ENCODE measurements at regions not wholly inside any gene's neighbourhood (a gene's known extent, or its start where the extent isn't known, plus 50 kb on each side); places are given as distances from the start of the nearest gene placed in this dataset.

DNA sequence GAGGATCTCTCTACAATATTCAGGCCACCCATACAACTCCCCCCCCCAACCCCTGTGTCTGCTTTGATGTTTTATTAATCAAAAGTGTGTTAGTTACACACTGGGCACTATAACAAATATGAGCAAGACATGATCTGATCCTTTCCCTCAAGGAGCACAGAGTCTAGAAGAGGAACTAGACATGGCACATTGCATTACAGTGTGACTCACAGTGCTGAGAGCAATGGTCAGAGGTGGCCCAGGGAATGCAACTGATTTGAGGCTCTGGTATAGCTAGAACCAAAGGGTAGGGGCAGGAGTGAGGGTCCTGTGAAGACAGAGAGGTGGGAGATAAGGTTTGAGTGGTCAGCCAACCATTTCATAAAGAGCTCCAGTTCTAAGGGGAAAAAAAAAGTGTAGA is 539.2 kb downstream of the ACTL7B start:
- no peak for DNase-seq

- no peak for DNase-seq
These were observed 539.7 kb downstream of the ACTL7B start for GRCh38 chr9:108316066-108316465.

- DNase-seq = no peak
These were observed 544.0 kb downstream of the ACTL7B start for GRCh38 chr9:108311745-108312144.

GRCh38 chr9:108310202-108310601 is 545.6 kb downstream of the ACTL7B start:
- DNase-seq = no peak

- no peak for DNase-seq
These were observed 555.2 kb downstream of the ACTL7B start for GRCh38 chr9:108300306-108301287.

DNA sequence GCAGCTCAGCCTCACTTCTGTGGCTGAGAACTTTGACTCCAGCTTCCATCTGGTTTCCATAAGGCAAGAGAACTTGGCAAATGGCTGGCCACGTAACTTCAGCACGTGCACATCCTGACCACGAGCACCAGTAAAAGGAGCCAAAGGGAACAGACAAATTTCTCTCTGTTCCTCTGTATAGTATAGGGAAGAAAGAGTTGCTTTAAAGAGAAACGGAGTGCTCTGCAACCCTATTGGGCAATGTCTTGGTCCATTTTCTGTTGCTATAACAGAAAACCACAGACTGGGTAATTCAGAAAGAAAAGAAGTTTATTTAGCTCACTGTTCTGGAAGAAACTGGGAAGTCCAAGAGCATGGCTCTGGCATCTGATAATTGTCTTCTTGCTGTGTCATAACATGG is 558.7 kb downstream of the ACTL7B start:
- no peak for DNase-seq

DNA sequence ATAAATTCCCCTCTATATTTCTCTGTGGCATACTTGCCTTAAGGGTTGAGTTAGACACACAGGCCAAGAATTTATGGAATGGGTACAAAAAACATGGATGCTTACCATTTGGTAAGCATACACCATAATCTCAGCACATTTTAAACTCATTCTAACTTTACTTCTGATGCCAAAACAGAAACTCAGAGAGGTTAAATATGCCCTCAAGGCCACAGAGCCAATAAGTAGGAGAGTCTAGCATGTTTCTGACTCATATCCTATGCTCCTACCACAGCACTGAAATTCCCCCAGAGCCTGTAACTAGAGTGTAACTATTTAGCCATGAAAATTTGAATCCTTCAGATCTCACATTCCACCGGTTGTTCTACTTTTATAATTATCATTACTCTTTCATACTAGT is 559.7 kb downstream of the ACTL7B start:
- DNase-seq = no peak

DNA sequence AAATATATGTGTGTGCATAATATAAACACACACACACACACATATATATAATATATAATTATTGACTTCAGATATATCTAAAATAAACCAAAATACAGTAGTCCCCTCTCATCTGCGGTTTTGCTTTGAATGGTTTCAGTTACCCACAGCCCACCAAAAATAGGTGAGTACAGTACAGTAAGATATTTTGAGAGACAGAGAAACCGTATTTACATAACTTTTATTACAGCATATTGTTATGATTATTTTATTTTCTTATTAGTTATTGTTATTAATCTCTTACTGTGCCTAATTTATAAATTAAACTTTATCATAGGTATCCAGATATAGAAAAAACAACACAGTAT is 564.2 kb downstream of the ACTL7B start:
- DNase-seq = no peak

DNA sequence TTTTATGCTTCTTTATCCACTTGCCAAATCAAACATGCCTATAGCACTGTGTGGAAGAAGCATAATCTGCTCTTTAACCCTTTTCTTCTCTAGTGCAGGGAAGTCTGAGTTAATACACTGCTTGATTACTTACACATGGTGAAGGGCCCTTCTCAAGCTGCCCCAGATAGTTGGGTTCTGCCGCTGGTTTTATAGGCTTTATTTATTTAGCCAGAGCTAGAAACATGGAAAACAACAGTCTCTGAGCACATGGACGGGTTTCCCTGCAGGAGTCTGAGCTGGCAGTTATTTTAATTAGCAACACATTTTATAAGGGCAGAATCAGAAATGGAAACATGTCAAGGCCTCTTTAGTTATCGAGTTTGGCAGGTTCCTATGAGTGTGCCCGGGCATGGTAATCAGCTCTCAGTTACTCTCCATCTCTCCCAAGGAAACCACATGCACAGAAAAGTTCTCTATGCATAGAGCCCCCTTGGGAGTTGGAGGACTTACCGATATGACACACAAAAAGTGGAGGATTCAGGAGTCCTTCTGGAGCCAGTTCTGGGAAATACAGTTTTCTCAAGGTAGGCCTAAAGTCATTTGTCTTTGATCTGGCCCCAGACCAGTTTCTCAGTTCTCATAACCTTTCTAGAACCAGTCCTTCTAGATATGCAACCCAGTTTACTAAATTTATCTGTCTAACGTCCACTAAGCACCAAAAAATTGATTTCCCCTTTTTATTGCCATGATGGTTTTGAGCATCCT is 564.8 kb downstream of the ACTL7B start:
- DNase-seq = no peak

DNA sequence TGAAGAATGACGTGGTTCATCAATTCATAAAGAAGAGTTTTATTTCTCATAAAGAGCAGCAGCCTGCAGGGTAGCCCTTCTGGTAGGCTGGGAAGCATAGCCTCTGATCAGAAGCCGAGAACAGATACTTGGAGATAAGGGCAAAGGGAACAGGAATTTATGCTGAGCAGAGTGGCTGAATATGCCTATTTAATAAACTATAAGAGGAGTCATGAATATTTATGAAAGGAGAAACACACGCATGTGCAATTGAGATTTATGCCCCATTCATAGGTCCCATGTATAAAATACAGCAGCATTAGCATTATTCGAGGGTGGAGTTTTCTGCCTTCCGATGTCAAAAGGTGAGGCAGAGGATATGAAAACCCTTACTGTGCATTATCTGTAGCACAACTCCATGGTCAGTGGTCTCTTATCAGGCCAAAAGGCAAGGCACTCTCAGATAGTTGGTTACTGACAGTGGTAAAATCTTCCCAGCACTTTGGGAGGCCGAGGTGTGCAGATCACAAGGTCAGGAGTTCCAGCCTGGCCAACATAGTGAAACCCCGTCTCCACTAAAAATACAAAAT is 569.1 kb downstream of the ACTL7B start:
- DNase-seq = no peak

DNA sequence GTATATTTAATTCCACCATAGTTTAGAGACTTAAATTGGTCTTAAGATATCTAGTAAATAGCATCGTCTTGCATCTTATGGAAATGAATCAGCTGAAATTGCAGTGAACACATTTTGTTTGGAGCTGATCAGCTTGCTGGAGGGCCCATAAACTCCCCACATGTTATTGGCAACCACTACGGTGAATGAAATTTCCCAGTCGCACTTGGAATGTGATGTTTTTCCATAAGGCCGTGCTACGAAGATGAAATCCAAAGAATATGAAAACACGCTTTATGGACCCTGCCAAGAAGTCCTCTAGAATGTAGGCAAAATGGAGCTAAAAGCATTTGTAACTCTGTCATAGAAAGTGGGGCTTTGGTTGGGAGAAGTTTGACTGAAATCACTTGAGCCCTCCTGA is 572.1 kb downstream of the ACTL7B start:
- DNase-seq = no peak

- no peak for DNase-seq
These were observed 572.9 kb downstream of the ACTL7B start for GRCh38 chr9:108282872-108283271.

GRCh38 chr9:108281696-108282095 is 574.1 kb downstream of the ACTL7B start:
- DNase-seq = no peak

- DNase-seq = no peak
These were observed 577.4 kb downstream of the ACTL7B start for GRCh38 chr9:108278341-108278740.

DNA sequence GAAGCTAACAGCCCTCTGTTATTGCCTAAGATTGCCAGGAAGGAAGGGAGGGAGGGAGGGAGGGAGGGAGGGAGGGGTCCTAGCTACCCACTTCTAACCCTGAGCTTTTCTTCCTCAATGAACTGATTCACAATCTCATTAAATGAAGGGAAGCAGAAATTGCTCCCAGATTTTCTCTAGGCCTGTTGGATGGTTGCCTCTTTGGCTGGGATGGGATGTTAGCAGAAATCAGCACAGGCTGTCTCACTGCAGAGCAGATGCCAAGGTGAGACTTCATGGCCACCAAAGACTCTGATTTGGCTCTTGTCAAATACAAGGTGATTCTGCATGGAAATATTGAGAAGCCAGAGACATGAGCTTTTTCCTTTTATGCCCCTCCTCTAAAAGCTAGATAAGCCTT is 578.6 kb downstream of the ACTL7B start:
- DNase-seq = no peak

- DNase-seq = no peak
These were observed 579.9 kb downstream of the ACTL7B start for GRCh38 chr9:108275906-108276305.

GRCh38 chr9:108274971-108275370 is 580.8 kb downstream of the ACTL7B start:
- no peak for DNase-seq

- no peak for DNase-seq
These were observed 581.8 kb downstream of the ACTL7B start for GRCh38 chr9:108273988-108274387.

DNA sequence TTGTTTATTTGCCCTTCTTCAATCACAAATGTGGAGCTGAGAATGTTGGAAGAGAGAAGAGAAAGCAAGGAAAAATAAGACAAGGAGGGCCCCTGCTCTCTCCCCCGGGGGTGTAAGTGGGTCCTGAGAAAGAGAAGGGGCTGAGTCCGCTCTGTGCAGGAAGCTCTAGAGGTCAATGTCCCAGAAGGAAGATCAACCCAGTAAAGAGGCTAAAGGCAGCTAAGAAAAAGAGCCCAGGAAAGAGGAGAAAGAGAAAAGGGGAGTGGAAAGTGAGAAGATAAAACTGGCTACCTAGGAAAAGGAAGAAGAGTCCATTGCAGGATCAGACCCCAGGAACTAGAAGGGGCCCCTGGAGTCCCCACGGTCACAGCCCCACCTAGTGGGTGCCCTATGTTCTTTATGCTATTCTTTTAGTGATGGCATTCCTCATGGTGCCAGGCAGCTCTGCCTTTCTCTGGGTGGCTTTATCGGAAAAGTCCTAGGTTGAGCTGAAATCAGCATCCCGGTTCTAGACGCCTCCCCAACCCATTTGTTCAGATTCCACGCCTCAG is 583.4 kb downstream of the ACTL7B start:
- DNase-seq = no peak

GRCh38 chr9:108271646-108272348 is 584.0 kb downstream of the ACTL7B start:
- DNase-seq = no peak

DNA sequence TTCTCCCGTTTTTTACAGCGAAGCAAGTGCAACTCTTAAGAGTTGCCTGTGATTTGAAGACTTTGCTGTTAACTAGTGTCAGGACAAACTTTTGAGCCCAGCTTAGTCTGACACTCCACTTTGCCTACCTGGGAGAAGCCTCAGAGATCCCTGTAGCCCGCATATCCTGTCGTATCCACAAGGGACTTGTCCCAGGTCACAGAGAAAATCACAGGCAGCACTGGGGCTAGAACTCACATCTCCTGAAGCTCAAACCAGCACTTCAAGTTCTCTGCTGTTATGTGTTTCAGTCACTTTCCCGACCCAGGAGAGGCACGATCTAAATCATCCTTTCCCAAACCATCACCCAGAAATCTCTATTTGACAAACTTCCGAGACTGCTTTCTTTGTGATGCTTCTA is 584.5 kb downstream of the ACTL7B start:
- no peak for DNase-seq

DNA sequence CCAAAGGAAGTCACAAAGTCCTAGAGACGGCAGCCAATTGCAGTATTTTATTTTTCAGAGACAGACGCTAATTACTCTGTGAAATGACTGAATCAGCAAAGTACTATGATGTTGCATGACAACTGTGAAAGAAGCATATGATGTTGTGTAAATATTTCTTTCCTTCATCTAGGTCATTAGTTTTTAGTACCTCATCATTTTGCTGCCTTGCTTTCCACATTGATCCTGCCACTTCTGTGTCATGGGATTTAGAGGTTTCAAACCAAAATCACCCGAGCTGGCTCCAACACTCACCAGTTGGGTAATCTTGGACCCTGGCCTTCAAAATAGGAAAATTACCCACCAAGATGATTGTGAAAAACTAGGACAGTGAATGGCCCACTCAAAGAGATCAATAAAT is 585.2 kb downstream of the ACTL7B start:
- DNase-seq = no peak

GRCh38 chr9:108270051-108270450 is 585.7 kb downstream of the ACTL7B start:
- no peak for DNase-seq

Data from NCI-H2107 (cell line).